HS-5 (cell line): ENCODE measurements at regions not wholly inside any gene's neighbourhood (a gene's known extent, or its start where the extent isn't known, plus 50 kb on each side); places are given as distances from the start of the nearest gene placed in this dataset.
"Not testable (repeated sequence)": the region's sequence is repeated elsewhere in the genome, so short reads cannot be mapped to it uniquely, and the experiment has no call there.

Source experiments
- DNase-seq: peaks from one replicate; pipeline ENCODE4 v3.0.0-alpha.2; 2012; ENCODE audit warnings: low read depth

- DNase-seq: not testable (repeated sequence)
These were observed 291.4 kb upstream of the ZNF337 start for GRCh38 chr20:25987928-25988560.

- DNase-seq: no peak
These were observed 290.6 kb upstream of the ZNF337 start for GRCh38 chr20:25987073-25987927.

GRCh38 chr20:25985597-25985996 is 288.9 kb upstream of the ZNF337 start:
- no peak for DNase-seq

- DNase-seq: no peak
These were observed 288.3 kb upstream of the ZNF337 start for GRCh38 chr20:25984933-25985332.

GRCh38 chr20:25982701-25983100 is 286.0 kb upstream of the ZNF337 start:
- not testable (repeated sequence) for DNase-seq

- not testable (repeated sequence) for DNase-seq
These were observed 282.0 kb upstream of the ZNF337 start for GRCh38 chr20:25978450-25979190.

- not testable (repeated sequence) for DNase-seq
These were observed 279.2 kb upstream of the ZNF337 start for GRCh38 chr20:25975816-25976215.

GRCh38 chr20:25965203-25965602 is 268.6 kb upstream of the ZNF337 start:
- DNase-seq: not testable (repeated sequence)

- not testable (repeated sequence) for DNase-seq
These were observed 257.2 kb upstream of the ZNF337 start for GRCh38 chr20:25953876-25954275.

GRCh38 chr20:25935230-25935629 is 238.6 kb upstream of the ZNF337 start:
- not testable (repeated sequence) for DNase-seq

GRCh38 chr20:25932806-25933205 is 236.2 kb upstream of the ZNF337 start:
- DNase-seq: not testable (repeated sequence)

- DNase-seq: peak; percentile 37
These were observed 235.5 kb upstream of the ZNF337 start for GRCh38 chr20:25932170-25932569.

- DNase-seq: peak; percentile 24
These were observed 205.7 kb upstream of the ZNF337 start for GRCh38 chr20:25902321-25902720.

GRCh38 chr20:25898663-25899062 is 202.0 kb upstream of the ZNF337 start:
- DNase-seq: not testable (repeated sequence)

GRCh38 chr20:25879096-25879495 is 182.4 kb upstream of the ZNF337 start:
- DNase-seq: not testable (repeated sequence)

- not testable (repeated sequence) for DNase-seq
These were observed 172.0 kb upstream of the ZNF337 start for GRCh38 chr20:25868650-25868979.

- DNase-seq: no peak
These were observed 171.4 kb upstream of the ZNF337 start for GRCh38 chr20:25867776-25868649.

- not testable (repeated sequence) for DNase-seq
These were observed 170.5 kb upstream of the ZNF337 start for GRCh38 chr20:25867015-25867775.

- DNase-seq: no peak
These were observed 169.3 kb upstream of the ZNF337 start for GRCh38 chr20:25865715-25866656.
